NCI-H1417 (cell line): ENCODE measurements at regions not wholly inside any gene's neighbourhood (a gene's known extent, or its start where the extent isn't known, plus 50 kb on each side); places are given as distances from the start of the nearest gene placed in this dataset.

ENCODE experiments used
- DNase-seq, 3 experiments: peaks; one replicate each; lab custom pipeline; 2025; lab: John Stamatoyannopoulos, UW

- peak in 1 of 3 experiments; percentile 59 for DNase-seq
These were observed 302.7 kb upstream of the TNP1 start for GRCh38 chr2:217162533-217162932.

- peak in 1 of 3 experiments; percentile 52 for DNase-seq
These were observed 301.4 kb upstream of the TNP1 start for GRCh38 chr2:217160978-217161973.

- no peak for DNase-seq
These were observed 300.4 kb upstream of the TNP1 start for GRCh38 chr2:217160103-217160743.

GRCh38 chr2:217158928-217159327, 299.1 kb upstream of the TNP1 start:
- no peak for DNase-seq

GRCh38 chr2:217157581-217157980, 297.7 kb upstream of the TNP1 start:
- DNase-seq, result no peak

- no peak for DNase-seq
These were observed 296.9 kb upstream of the TNP1 start for GRCh38 chr2:217156801-217157200.

GRCh38 chr2:217154923-217155322, 295.1 kb upstream of the TNP1 start:
- DNase-seq, result no peak

GRCh38 chr2:217153510-217153909, 293.6 kb upstream of the TNP1 start:
- DNase-seq, result no peak

- DNase-seq, result no peak
These were observed 293.0 kb upstream of the TNP1 start for GRCh38 chr2:217152831-217153230.

- peak in 1 of 3 experiments; percentile 55 for DNase-seq
These were observed 291.8 kb upstream of the TNP1 start for GRCh38 chr2:217151509-217152206.

GRCh38 chr2:217150236-217150635, 290.4 kb upstream of the TNP1 start:
- no peak for DNase-seq

- no peak for DNase-seq
These were observed 289.3 kb upstream of the TNP1 start for GRCh38 chr2:217149087-217149660.

- no peak for DNase-seq
These were observed 288.0 kb upstream of the TNP1 start for GRCh38 chr2:217147818-217148217.

- DNase-seq, result no peak
These were observed 287.1 kb upstream of the TNP1 start for GRCh38 chr2:217146956-217147355.

GRCh38 chr2:217142649-217143266, 282.9 kb upstream of the TNP1 start:
- DNase-seq, result peak in 1 of 3 experiments; percentile 11

GRCh38 chr2:217138284-217138683, 278.4 kb upstream of the TNP1 start:
- DNase-seq, result no peak

- peak in 2 of 3 experiments; percentile 69 to 93 for DNase-seq
These were observed 267.9 kb upstream of the TNP1 start for GRCh38 chr2:217127744-217128143.

GRCh38 chr2:217125014-217125413, 265.1 kb upstream of the TNP1 start:
- no peak for DNase-seq

- DNase-seq, result no peak
These were observed 264.2 kb upstream of the TNP1 start for GRCh38 chr2:217124050-217124449.

- peak in 1 of 3 experiments; percentile 21 for DNase-seq
These were observed 261.7 kb upstream of the TNP1 start for GRCh38 chr2:217121565-217121964.

GRCh38 chr2:217120429-217120828, 260.6 kb upstream of the TNP1 start:
- DNase-seq, result no peak
